ENCODE measurements at regions not wholly inside any gene's neighbourhood (a gene's known extent, or its start where the extent isn't known, plus 50 kb on each side); places are given as distances from the start of the nearest gene placed in this dataset.

DNA sequence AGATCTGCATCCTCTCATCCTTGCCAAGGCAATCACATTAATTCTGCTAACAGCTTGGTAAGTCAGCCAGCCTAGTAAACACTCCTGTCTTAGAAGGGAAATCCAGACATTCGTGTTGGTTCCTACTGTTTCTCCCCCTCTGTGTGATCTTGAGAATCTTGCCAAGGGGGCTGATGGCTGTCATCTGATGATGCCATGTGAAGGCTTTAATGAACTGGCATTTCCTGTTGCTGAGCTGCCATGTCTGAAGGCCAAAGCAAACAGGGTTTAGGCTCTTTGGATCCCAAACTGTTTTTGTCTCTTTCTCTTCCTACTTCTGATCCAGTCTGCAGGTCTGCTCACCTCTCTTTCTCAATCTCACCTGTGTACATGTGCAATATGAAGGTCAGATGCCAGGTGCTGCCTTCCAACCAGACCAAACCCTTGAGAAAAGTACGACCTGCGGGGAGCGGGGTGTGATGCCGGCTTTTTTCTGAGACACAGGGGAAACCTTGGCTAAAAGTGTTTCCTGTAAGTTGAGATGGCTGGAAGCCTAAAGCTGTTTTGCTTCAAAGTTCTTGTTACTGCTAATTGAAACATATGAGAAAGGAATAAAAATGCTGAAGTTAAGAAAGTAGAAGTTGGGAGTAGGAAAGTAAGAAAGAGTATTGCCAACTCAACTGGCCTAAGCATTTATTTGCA lies 532.9 kb downstream of the ANKRD50 start:
- TF ChIP-seq, protein P1, sequence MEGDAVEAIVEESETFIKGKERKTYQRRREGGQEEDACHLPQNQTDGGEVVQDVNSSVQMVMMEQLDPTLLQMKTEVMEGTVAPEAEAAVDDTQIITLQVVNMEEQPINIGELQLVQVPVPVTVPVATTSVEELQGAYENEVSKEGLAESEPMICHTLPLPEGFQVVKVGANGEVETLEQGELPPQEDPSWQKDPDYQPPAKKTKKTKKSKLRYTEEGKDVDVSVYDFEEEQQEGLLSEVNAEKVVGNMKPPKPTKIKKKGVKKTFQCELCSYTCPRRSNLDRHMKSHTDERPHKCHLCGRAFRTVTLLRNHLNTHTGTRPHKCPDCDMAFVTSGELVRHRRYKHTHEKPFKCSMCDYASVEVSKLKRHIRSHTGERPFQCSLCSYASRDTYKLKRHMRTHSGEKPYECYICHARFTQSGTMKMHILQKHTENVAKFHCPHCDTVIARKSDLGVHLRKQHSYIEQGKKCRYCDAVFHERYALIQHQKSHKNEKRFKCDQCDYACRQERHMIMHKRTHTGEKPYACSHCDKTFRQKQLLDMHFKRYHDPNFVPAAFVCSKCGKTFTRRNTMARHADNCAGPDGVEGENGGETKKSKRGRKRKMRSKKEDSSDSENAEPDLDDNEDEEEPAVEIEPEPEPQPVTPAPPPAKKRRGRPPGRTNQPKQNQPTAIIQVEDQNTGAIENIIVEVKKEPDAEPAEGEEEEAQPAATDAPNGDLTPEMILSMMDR (IDR thresholded peaks at IDR 0.05): no peak
- Mint-ChIP-seq H3K27ac (no peak overlapping the region; the same call in 1 of the 2 replicates), H3K36me3 (ENCODE audit: low read depth) (no peaks in the 10 kb centered on the region), H3K9me3 (no peaks in the 10 kb centered on the region), H3K4me1 (ENCODE audit: low read depth) (peaks cover 55% of the 10 kb centered on the region), H3K4me3 (no peak overlapping the region), H3K27me3 (ENCODE audit: insufficient read depth) (no peaks in the 10 kb centered on the region)
- no peak for DNase-seq

DNA sequence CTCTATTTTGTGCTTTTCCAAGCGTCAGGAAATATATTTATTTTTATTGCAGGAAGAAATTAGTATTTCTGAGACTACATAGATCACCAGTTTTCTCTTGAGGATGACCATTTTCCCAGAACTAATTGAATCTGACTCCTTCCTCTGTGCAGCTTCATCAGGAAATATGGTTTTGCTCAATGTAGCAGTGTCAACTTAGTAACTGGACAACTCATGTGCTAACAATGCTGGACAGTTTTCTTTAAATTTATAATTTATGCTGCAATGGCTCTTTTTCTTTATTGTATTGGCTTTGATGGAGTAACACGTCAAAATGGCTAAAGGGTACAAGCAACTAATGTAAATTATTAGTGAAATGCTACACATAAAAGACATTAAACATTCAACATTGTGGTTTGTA lies 531.5 kb downstream of the ANKRD50 start:
- no peak overlapping the region; the same call in 1 of the 2 replicates for H3K27ac Mint-ChIP-seq
- no peak overlapping the region for H3K4me3 Mint-ChIP-seq

DNA sequence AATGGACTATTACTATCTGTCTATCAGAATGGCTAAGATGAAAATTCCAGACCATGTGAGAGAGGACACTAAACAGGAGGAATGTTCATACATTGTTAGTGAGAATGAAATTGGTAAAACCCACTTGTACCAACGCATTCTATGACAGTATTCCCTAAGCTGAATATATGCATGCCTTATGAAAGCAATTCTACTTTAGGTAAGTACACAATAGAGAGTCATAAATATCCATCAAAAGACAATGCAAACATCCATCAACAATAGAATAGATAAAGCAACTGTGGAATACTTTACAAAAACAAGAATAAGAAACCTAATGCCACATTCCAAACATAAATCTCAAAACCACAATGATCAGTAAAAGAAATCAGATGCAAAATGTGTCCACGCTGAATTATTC lies 529.3 kb downstream of the ANKRD50 start:
- H3K4me3 Mint-ChIP-seq: no peak overlapping the region
- H3K4me1 Mint-ChIP-seq (ENCODE audit: low read depth): peaks cover 48% of the 10 kb centered on the region
- H3K36me3 Mint-ChIP-seq (ENCODE audit: low read depth): no peaks in the 10 kb centered on the region
- no peaks in the 10 kb centered on the region for H3K9me3 Mint-ChIP-seq
- no peaks in the 10 kb centered on the region for H3K27me3 Mint-ChIP-seq (ENCODE audit: insufficient read depth)
- H3K27ac Mint-ChIP-seq: no peak overlapping the region
- no peak for DNase-seq
- TF ChIP-seq, protein P1 (IDR thresholded peaks at IDR 0.05): no peak

More for the DNA sequence above, 531.5 kb downstream of the ANKRD50 start:
- peaks cover 55% of the 10 kb centered on the region for H3K4me1 Mint-ChIP-seq (ENCODE audit: low read depth)
- H3K9me3 Mint-ChIP-seq: no peaks in the 10 kb centered on the region
- no peak for DNase-seq
- H3K36me3 Mint-ChIP-seq (ENCODE audit: low read depth): no peaks in the 10 kb centered on the region
- no peaks in the 10 kb centered on the region for H3K27me3 Mint-ChIP-seq (ENCODE audit: insufficient read depth)
- TF ChIP-seq, protein P1 (IDR thresholded peaks at IDR 0.05): no peak

DNA sequence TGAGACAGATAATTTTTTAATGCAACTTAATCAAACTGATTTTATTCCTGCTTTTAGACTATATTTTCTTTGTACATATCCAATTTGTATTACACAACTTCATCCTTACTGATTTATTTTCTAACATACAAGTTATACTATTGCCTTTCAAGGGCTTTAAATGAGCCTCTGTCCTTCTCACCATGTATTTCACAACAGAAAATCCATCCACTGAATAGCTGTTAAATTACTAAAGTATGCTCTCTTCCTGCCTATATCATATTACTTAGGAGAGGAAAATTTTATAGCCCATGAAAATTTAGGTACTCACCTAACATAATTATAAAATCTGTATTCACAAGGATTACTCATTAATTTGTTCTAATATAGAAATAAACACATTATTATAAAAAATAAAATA lies 528.6 kb downstream of the ANKRD50 start:
- Mint-ChIP-seq H3K27ac (no peak overlapping the region), H3K27me3 (ENCODE audit: insufficient read depth) (no peaks in the 10 kb centered on the region), H3K9me3 (no peaks in the 10 kb centered on the region), H3K4me3 (no peak overlapping the region), H3K36me3 (ENCODE audit: low read depth) (no peaks in the 10 kb centered on the region), H3K4me1 (ENCODE audit: low read depth) (peaks cover 44% of the 10 kb centered on the region)
- no peak for DNase-seq
- TF ChIP-seq, protein P1 (IDR thresholded peaks at IDR 0.05): no peak

DNA sequence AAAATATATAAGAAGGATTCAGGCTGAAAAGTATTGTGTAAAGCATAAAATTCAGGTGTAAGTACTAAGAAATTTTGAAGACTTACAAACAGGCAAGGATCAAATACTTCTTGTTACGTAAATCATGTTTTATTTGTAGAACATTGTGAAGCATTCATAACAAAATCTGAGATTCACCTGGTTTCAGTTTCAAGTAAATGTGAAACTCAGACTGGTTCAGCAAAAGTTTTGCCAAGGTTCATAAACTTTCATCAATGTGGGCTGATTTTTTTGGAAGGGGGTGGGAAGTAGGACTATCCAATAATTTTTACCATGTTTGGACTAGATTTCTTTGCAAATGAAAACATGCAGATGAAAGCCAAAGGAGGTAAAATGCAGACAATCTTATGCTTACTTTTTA lies 527.7 kb downstream of the ANKRD50 start:
- H3K27ac Mint-ChIP-seq: no peak overlapping the region
- no peaks in the 10 kb centered on the region for H3K27me3 Mint-ChIP-seq (ENCODE audit: insufficient read depth)

More for the DNA sequence above, 527.7 kb downstream of the ANKRD50 start:
- peaks cover 42% of the 10 kb centered on the region for H3K4me1 Mint-ChIP-seq (ENCODE audit: low read depth)
- H3K9me3 Mint-ChIP-seq: no peaks in the 10 kb centered on the region
- no peak overlapping the region for H3K4me3 Mint-ChIP-seq
- DNase-seq: no peak
- TF ChIP-seq, protein P1 (IDR thresholded peaks at IDR 0.05): no peak
- no peaks in the 10 kb centered on the region for H3K36me3 Mint-ChIP-seq (ENCODE audit: low read depth)
